Astrocyte (in vitro differentiated cells and primary cell): ENCODE measurements at regions not wholly inside any gene's neighbourhood (a gene's known extent, or its start where the extent isn't known, plus 50 kb on each side); places are given as distances from the start of the nearest gene placed in this dataset.

Experiments
- DNase-seq: peaks from one replicate; pipeline ENCODE4 v3.0.0-alpha.2; 2010; ENCODE audit warnings: low read depth
- FAIRE-seq: peaks from 2 replicates; lab custom pipeline; 2011; peaks lifted over from hg19 to GRCh38; lab: Jason Lieb, UNC
- H2AFZ ChIP-seq: 2 replicates; pipeline ENCODE4 v1.6.0; 2012; ENCODE audit warnings: low read depth, low read length, inconsistent platforms
- H3K27ac ChIP-seq: 2 replicates; pipeline ENCODE4 v1.5.1; 2011; ENCODE audit warnings: low read depth, low read length, inconsistent platforms
- H3K27me3 ChIP-seq: 2 replicates; pipeline ENCODE4 v1.6.0; 2011; ENCODE audit warnings: low read length, inconsistent platforms; ENCODE audit not compliant: insufficient read depth
- H3K36me3 ChIP-seq: 2 replicates; pipeline ENCODE4 v1.5.1; 2011; ENCODE audit warnings: low read length, inconsistent platforms; ENCODE audit not compliant: insufficient read depth
- H3K4me1 ChIP-seq: 2 replicates; pipeline ENCODE4 v1.5.1; 2011; ENCODE audit warnings: low read length, inconsistent platforms; ENCODE audit not compliant: insufficient read depth
- H3K4me2 ChIP-seq: 2 replicates; pipeline ENCODE4 v1.6.0; 2012; ENCODE audit warnings: low read length, inconsistent platforms
- H3K4me3 ChIP-seq: 2 replicates; pipeline ENCODE4 v1.5.1; 2011; ENCODE audit warnings: low read depth, mild to moderate bottlenecking, low read length, inconsistent platforms; ENCODE audit not compliant: insufficient read depth
- H3K79me2 ChIP-seq: 2 replicates; pipeline ENCODE4 v1.6.0; 2012; ENCODE audit warnings: mild to moderate bottlenecking, low read length, inconsistent platforms; ENCODE audit not compliant: insufficient read depth
- H3K9ac ChIP-seq: 2 replicates; pipeline ENCODE4 v1.6.0; 2012; ENCODE audit warnings: mild to moderate bottlenecking, low read length, inconsistent platforms
- H3K9me3 ChIP-seq: 2 replicates; pipeline ENCODE4 v1.5.1; 2012; ENCODE audit warnings: low read depth, mild to moderate bottlenecking, low read length, inconsistent platforms; ENCODE audit not compliant: insufficient read depth
- H4K20me1 ChIP-seq: 2 replicates; pipeline ENCODE4 v1.6.0; 2012; ENCODE audit warnings: low read length, inconsistent platforms; ENCODE audit not compliant: insufficient read depth
- H3K27ac Mint-ChIP-seq: one replicate; pipeline ENCODE4 v1.8.0; 2021; ENCODE audit warnings: mild to moderate bottlenecking, mixed read lengths; ENCODE audit not compliant: unreplicated experiment
- H3K27me3 Mint-ChIP-seq: one replicate; pipeline ENCODE4 v1.8.0; 2021; ENCODE audit warnings: low read depth, mixed read lengths; ENCODE audit not compliant: unreplicated experiment
- H3K36me3 Mint-ChIP-seq: one replicate; pipeline ENCODE4 v1.8.0; 2021; ENCODE audit warnings: low read depth, mixed read lengths; ENCODE audit not compliant: unreplicated experiment
- H3K4me1 Mint-ChIP-seq: one replicate; pipeline ENCODE4 v1.8.0; 2021; ENCODE audit warnings: low read depth, mixed read lengths; ENCODE audit not compliant: unreplicated experiment
- H3K4me3 Mint-ChIP-seq: one replicate; pipeline ENCODE4 v1.8.0; 2021; ENCODE audit warnings: mild to moderate bottlenecking, moderate library complexity, mixed read lengths; ENCODE audit not compliant: unreplicated experiment
- H3K9me3 Mint-ChIP-seq: one replicate; pipeline ENCODE4 v1.8.0; 2021; ENCODE audit warnings: mild to moderate bottlenecking, mixed read lengths; ENCODE audit not compliant: unreplicated experiment
- EZH2 ChIP-seq: IDR thresholded peaks from 2 replicates; pipeline ENCODE4 v1.6.1; 2012; ENCODE audit warnings: mild to moderate bottlenecking, low read length, inconsistent platforms; ENCODE audit not compliant: insufficient read depth
- TF ChIP-seq, protein P1 (sequence below): IDR thresholded peaks from 2 replicates; pipeline ENCODE4 v1.5.1; 2011; ENCODE audit warnings: low read depth, mild to moderate bottlenecking, inconsistent platforms, low read length, moderate library complexity; ENCODE audit not compliant: insufficient read depth

DNA sequence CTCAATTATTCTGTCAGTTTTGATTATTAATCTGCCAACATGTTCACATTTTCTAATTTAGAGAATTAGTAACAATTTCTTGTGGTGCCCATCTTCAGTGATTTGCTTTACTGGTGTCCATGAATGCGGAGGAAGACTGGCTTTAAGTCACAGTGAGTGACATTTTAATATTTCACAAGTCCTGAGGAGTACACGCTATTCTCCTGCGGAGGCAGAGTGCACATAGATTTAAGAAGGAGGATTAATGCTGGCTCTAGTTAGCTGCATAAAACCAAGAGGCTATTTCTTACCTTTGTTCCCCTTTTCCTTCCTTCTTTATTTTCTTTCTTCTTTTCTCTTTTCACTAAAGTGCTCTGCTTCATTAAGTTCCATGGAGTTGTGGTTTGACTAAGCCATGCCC, 495.2 kb upstream of the IGFBP7 start:
- H4K20me1 ChIP-seq = no peaks in the 10 kb centered on the region
- no peaks in the 10 kb centered on the region for H3K9me3 ChIP-seq
- no peak for TF ChIP-seq EZH2
- TF ChIP-seq, protein P1, sequence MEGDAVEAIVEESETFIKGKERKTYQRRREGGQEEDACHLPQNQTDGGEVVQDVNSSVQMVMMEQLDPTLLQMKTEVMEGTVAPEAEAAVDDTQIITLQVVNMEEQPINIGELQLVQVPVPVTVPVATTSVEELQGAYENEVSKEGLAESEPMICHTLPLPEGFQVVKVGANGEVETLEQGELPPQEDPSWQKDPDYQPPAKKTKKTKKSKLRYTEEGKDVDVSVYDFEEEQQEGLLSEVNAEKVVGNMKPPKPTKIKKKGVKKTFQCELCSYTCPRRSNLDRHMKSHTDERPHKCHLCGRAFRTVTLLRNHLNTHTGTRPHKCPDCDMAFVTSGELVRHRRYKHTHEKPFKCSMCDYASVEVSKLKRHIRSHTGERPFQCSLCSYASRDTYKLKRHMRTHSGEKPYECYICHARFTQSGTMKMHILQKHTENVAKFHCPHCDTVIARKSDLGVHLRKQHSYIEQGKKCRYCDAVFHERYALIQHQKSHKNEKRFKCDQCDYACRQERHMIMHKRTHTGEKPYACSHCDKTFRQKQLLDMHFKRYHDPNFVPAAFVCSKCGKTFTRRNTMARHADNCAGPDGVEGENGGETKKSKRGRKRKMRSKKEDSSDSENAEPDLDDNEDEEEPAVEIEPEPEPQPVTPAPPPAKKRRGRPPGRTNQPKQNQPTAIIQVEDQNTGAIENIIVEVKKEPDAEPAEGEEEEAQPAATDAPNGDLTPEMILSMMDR = no peak
- H3K4me1 Mint-ChIP-seq = peaks cover 9% of the 10 kb centered on the region
- H3K79me2 ChIP-seq = no peaks in the 10 kb centered on the region
- H3K4me2 ChIP-seq = no peak overlapping the region
- no peaks in the 10 kb centered on the region for H3K36me3 Mint-ChIP-seq
- no peak for FAIRE-seq
- H3K36me3 ChIP-seq = no peaks in the 10 kb centered on the region
- no peaks in the 10 kb centered on the region for H3K4me1 ChIP-seq
- no peak overlapping the region for H2AFZ ChIP-seq
- H3K4me3 Mint-ChIP-seq = no peak overlapping the region
- H3K27ac Mint-ChIP-seq = no peak overlapping the region
- no peak overlapping the region for H3K27ac ChIP-seq
- no peaks in the 10 kb centered on the region for H3K9me3 Mint-ChIP-seq
- H3K9ac ChIP-seq = no peak overlapping the region
- no peak overlapping the region for H3K4me3 ChIP-seq
- H3K27me3 Mint-ChIP-seq = no peaks in the 10 kb centered on the region
- H3K27me3 ChIP-seq = no peaks in the 10 kb centered on the region
- DNase-seq = no peak

DNA sequence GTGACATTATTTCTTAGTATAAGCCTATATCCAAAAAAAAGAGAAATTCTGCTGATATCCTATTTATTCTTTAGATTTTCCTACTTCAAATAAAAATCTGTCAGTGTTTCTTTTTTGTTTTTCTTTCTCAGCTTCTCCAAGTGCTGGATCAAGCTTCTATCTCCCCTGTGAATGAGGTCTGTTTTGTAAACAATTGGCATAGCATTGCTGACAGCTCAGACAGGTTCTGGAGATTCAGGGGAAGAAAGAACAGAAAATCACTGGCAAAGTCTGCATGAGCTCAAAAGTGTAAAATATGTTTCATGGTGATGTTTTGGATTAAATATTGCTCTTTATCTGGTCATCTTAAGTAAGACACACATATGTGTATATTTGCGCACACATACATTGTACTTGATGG, 492.0 kb upstream of the IGFBP7 start:
- H3K27ac ChIP-seq = no peak overlapping the region
- peaks cover 6% of the 10 kb centered on the region for H3K27me3 Mint-ChIP-seq
- no peak overlapping the region for H3K4me3 Mint-ChIP-seq
- DNase-seq (no peak), FAIRE-seq (no peak)
- no peaks in the 10 kb centered on the region for H3K79me2 ChIP-seq
- no peak overlapping the region for H3K27ac Mint-ChIP-seq
- H3K9me3 Mint-ChIP-seq = no peaks in the 10 kb centered on the region
- H3K9ac ChIP-seq = no peak overlapping the region
- H3K36me3 ChIP-seq = no peaks in the 10 kb centered on the region
- no peaks in the 10 kb centered on the region for H3K36me3 Mint-ChIP-seq
- H3K4me1 Mint-ChIP-seq = no peaks in the 10 kb centered on the region
- H2AFZ ChIP-seq = no peak overlapping the region
- no peak overlapping the region for H3K4me3 ChIP-seq
- no peaks in the 10 kb centered on the region for H4K20me1 ChIP-seq
- no peaks in the 10 kb centered on the region for H3K27me3 ChIP-seq
- H3K4me1 ChIP-seq = no peaks in the 10 kb centered on the region
- H3K4me2 ChIP-seq = no peak overlapping the region
- H3K9me3 ChIP-seq = no peaks in the 10 kb centered on the region
- no peak for TF ChIP-seq EZH2
- TF ChIP-seq, protein P1 = no peak

DNA sequence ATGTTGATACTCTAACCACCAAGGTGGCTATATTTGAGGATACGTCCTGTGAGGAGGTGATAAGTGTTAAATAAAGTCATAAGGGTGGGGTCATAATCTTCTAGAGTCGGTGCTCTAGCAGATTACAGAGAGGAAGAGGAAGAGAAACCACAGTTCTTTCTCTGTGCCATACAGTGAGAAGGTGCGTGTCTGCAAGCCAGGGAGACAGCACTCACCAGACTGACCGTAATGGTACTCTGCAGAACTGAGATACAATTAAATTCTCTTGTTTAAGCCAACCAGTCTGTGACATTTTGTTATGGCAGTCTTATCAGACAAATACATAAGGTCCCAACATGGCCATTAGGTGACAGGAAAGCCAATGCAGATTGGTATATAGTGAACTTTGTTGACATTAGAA, 480.9 kb upstream of the IGFBP7 start:
- Histone ChIP-seq H3K79me2 (no peaks in the 10 kb centered on the region), H4K20me1 (no peaks in the 10 kb centered on the region), H3K4me1 (no peaks in the 10 kb centered on the region), H3K27me3 (no peaks in the 10 kb centered on the region), H3K36me3 (no peaks in the 10 kb centered on the region), H3K4me3 (no peak overlapping the region), H3K9me3 (no peaks in the 10 kb centered on the region), H3K9ac (no peak overlapping the region), H3K4me2 (no peak overlapping the region), H3K27ac (no peak overlapping the region), H2AFZ (no peak overlapping the region)
- no peaks in the 10 kb centered on the region for H3K9me3 Mint-ChIP-seq
- H3K4me3 Mint-ChIP-seq = no peak overlapping the region
- no peak for FAIRE-seq
- no peaks in the 10 kb centered on the region for H3K36me3 Mint-ChIP-seq
- no peak for DNase-seq
- H3K27me3 Mint-ChIP-seq = peaks cover 3% of the 10 kb centered on the region
- H3K27ac Mint-ChIP-seq = no peak overlapping the region
- TF ChIP-seq, protein P1 = no peak
- no peak for TF ChIP-seq EZH2
- no peaks in the 10 kb centered on the region for H3K4me1 Mint-ChIP-seq
